ENCODE measurements at regions not wholly inside any gene's neighbourhood (a gene's known extent, or its start where the extent isn't known, plus 50 kb on each side); places are given as distances from the start of the nearest gene placed in this dataset.

GRCh38 chr2:177155631-177156030 is 57.0 kb upstream of the HNRNPA3 start:
- DNase-seq = no peak

DNA sequence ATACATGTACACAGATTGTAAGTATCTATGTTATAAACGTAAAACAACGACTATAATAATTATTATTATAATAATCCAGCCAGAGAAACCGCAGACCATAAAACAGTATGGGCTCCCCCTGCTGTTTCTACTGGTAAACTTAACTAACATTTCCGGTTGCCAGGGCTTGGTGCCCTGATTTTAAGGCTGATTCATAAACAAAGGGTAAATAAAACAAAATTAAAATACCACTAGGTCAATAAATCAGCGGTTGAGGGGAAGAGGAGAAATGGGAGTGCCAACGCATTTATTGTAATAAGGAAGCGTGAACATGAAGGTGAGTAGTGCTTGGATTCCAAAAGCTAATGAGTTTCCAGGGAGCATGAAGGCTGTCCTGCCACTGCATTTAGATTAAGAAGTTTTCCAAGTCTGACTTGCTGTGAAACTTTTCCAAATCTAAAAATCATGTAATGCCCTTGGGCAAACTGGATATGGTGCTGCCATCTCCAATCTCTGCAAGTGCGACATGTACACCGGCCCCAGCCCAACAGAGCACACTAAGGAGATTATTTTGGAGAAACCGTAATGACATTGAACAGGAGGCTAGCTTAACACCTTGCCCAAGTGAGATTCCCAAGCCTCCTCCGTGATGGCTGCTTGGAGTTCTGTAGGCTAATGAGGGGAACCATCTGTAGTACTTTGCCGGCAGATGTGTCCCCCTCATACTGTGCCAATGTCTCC is 50.7 kb upstream of the HNRNPA3 start:
- DNase-seq = no peak
